H9 (cell line): ENCODE measurements at regions not wholly inside any gene's neighbourhood (a gene's known extent, or its start where the extent isn't known, plus 50 kb on each side); places are given as distances from the start of the nearest gene placed in this dataset.

Source experiments
- DNase-seq: peaks from one replicate; pipeline ENCODE4 v3.0.0-alpha.2; 2017
- H2AFZ ChIP-seq: one replicate; pipeline ENCODE4 v1.6.1; 2013; ENCODE audit warnings: mild to moderate bottlenecking, low read length, control low read depth, moderate library complexity
- H2AK5ac ChIP-seq: 2 replicates; pipeline ENCODE4 v1.6.1; 2013; ENCODE audit warnings: low read length, control low read depth, mixed read lengths; ENCODE audit not compliant: insufficient read length
- H2BK120ac ChIP-seq: one replicate; pipeline ENCODE4 v1.6.1; 2013; ENCODE audit warnings: low read depth, mild to moderate bottlenecking, low read length, control low read depth, inconsistent platforms; ENCODE audit not compliant: poor library complexity, severe bottlenecking
- H2BK12ac ChIP-seq: 2 replicates; pipeline ENCODE4 v1.6.1; 2013; ENCODE audit warnings: low read length, control low read depth, mixed read lengths, low read depth; ENCODE audit not compliant: insufficient read length
- H2BK15ac ChIP-seq: 2 replicates; pipeline ENCODE4 v1.6.1; 2013; ENCODE audit warnings: low read depth, low read length, control low read depth
- H2BK20ac ChIP-seq: one replicate; pipeline ENCODE4 v1.6.1; 2013; ENCODE audit warnings: low read depth, mild to moderate bottlenecking, low read length, control low read depth, inconsistent platforms; ENCODE audit not compliant: poor library complexity, severe bottlenecking
- H2BK5ac ChIP-seq: 2 replicates; pipeline ENCODE4 v1.6.1; 2013; ENCODE audit warnings: low read length, control low read depth, mixed read lengths; ENCODE audit not compliant: insufficient read length
- H3K14ac ChIP-seq: 2 replicates; pipeline ENCODE4 v1.6.1; 2013; ENCODE audit warnings: low read length, control low read depth; ENCODE audit not compliant: insufficient read depth
- H3K18ac ChIP-seq: 2 replicates; pipeline ENCODE4 v1.6.1; 2013; ENCODE audit warnings: low read depth, mild to moderate bottlenecking, mixed read lengths, low read length, control low read depth; ENCODE audit not compliant: insufficient read length
- H3K23ac ChIP-seq: 2 replicates; pipeline ENCODE4 v1.6.1; 2013; ENCODE audit warnings: low read length, control low read depth, mixed read lengths, low read depth; ENCODE audit not compliant: insufficient read length
- H3K23me2 ChIP-seq: 2 replicates; pipeline ENCODE4 v1.6.1; 2013; ENCODE audit warnings: low read depth, mild to moderate bottlenecking, mixed read lengths, low read length, control low read depth; ENCODE audit not compliant: insufficient read length, poor library complexity, severe bottlenecking
- H3K27ac ChIP-seq: 2 replicates; pipeline ENCODE4 v1.5.1; 2013; ENCODE audit warnings: low read length, control low read depth, mixed read lengths, low read depth; ENCODE audit not compliant: insufficient read length
- H3K27me3 ChIP-seq: 2 replicates; pipeline ENCODE4 v1.6.1; 2013; ENCODE audit warnings: low read length, control low read depth, inconsistent platforms; ENCODE audit not compliant: insufficient read depth
- H3K4ac ChIP-seq: 2 replicates; pipeline ENCODE4 v1.6.1; 2013; ENCODE audit warnings: low read depth, mild to moderate bottlenecking, control low read depth, inconsistent platforms, low read length, moderate library complexity
- H3K4me1 ChIP-seq: 2 replicates; pipeline ENCODE4 v1.6.1; 2013; ENCODE audit warnings: low read length, control low read depth, inconsistent platforms; ENCODE audit not compliant: insufficient read depth
- H3K4me2 ChIP-seq: 2 replicates; pipeline ENCODE4 v1.6.1; 2013; ENCODE audit warnings: low read length, control low read depth, mixed read lengths; ENCODE audit not compliant: insufficient read length, insufficient read depth
- H3K56ac ChIP-seq: 2 replicates; pipeline ENCODE4 v1.6.1; 2013; ENCODE audit warnings: low read depth, mild to moderate bottlenecking, mixed read lengths, low read length, control low read depth; ENCODE audit not compliant: insufficient read length
- H3K79me1 ChIP-seq: 2 replicates; pipeline ENCODE4 v1.6.1; 2013; ENCODE audit warnings: low read depth, mild to moderate bottlenecking, moderate library complexity, low read length, control low read depth, inconsistent platforms; ENCODE audit not compliant: insufficient read depth, poor library complexity, severe bottlenecking
- H3K79me2 ChIP-seq: 2 replicates; pipeline ENCODE4 v1.6.1; 2013; ENCODE audit warnings: low read length, control low read depth, inconsistent platforms; ENCODE audit not compliant: insufficient read depth
- H3K9ac ChIP-seq: 2 replicates; pipeline ENCODE4 v1.6.1; 2013; ENCODE audit warnings: low read length, control low read depth, mixed read lengths; ENCODE audit not compliant: insufficient read length; ENCODE audit errors: extremely low read depth
- H3K9me3 ChIP-seq: one replicate; pipeline ENCODE4 v1.6.1; 2013; ENCODE audit warnings: low read depth, low read length, inconsistent platforms; ENCODE audit not compliant: control insufficient read depth
- H3T11ph ChIP-seq: one replicate; pipeline ENCODE4 v1.6.1; 2013; ENCODE audit warnings: mild to moderate bottlenecking, low read length, control low read depth, inconsistent platforms
- H4K20me1 ChIP-seq: one replicate; pipeline ENCODE4 v1.6.1; 2013; ENCODE audit not compliant: control insufficient read depth, insufficient read length, insufficient read depth
- H4K5ac ChIP-seq: 2 replicates; pipeline ENCODE4 v1.6.1; 2013; ENCODE audit warnings: low read depth, mild to moderate bottlenecking, mixed read lengths, low read length, control low read depth; ENCODE audit not compliant: insufficient read length
- H4K8ac ChIP-seq: replicated peaks from 2 replicates; pipeline ENCODE4 v1.6.1; 2013; ENCODE audit warnings: low read length, control low read depth, mixed read lengths, low read depth; ENCODE audit not compliant: insufficient read length
- H4K91ac ChIP-seq: 2 replicates; pipeline ENCODE4 v1.6.1; 2013; ENCODE audit warnings: low read depth, mild to moderate bottlenecking, moderate library complexity, mixed read lengths, low read length, control low read depth; ENCODE audit not compliant: insufficient read length
- H3K27ac Mint-ChIP-seq, 3 experiments: 2 replicates in 2 of 3; 3 replicates in 1 of 3; pipeline ENCODE4 v1.8.0; 2020 to 2021; ENCODE audit warnings: mixed read lengths in 3 of 3, mild to moderate bottlenecking in 1 of 3, moderate library complexity in 1 of 3
- H3K27me3 Mint-ChIP-seq: 2 replicates; pipeline ENCODE4 v1.8.0; 2021; ENCODE audit warnings: low read depth, mild to moderate bottlenecking, moderate library complexity, mixed read lengths
- H3K36me3 Mint-ChIP-seq, 3 experiments: 2 replicates in 2 of 3; 3 replicates in 1 of 3; pipeline ENCODE4 v1.8.0; 2020 to 2021; ENCODE audit warnings: low read depth in 3 of 3, mixed read lengths in 3 of 3; ENCODE audit not compliant: insufficient read depth in 1 of 3
- H3K4me1 Mint-ChIP-seq, 2 experiments: 2 replicates each; pipeline ENCODE4 v1.8.0; 2020; ENCODE audit warnings: mixed read lengths in 2 of 2
- H3K4me3 Mint-ChIP-seq, 2 experiments: 2 replicates in 1 of 2; 3 replicates in 1 of 2; pipeline ENCODE4 v1.8.0; 2020 to 2021; ENCODE audit warnings: mild to moderate bottlenecking in 2 of 2, mixed read lengths in 2 of 2, moderate library complexity in 1 of 2
- H3K9me3 Mint-ChIP-seq, 2 experiments: 2 replicates in 1 of 2; 3 replicates in 1 of 2; pipeline ENCODE4 v1.8.0; 2020; ENCODE audit warnings: mild to moderate bottlenecking in 2 of 2, mixed read lengths in 2 of 2, moderate library complexity in 1 of 2
- WGBS: extraction: QIAGEN DNeasy Blood & Tissue Kit; methylation state at CpG from one replicate; pipeline ENCODE4 v1.1.7; 2013; ENCODE audit warnings: missing lambda C conversion rate, low lambda C conversion rate, mixed read lengths; ENCODE audit not compliant: insufficient read length; ENCODE audit errors: extremely low coverage; 5-methylcytosine and 5-hydroxymethylcytosine counted together
- TF ChIP-seq, protein P1 (sequence below): fragments of 200-600 bp; sonication (generic); conservative IDR thresholded peaks from 3 replicates; pipeline ENCODE4 v1.8.0; 2021; ENCODE audit warnings: antibody characterized with exemption, mild to moderate bottlenecking

DNA sequence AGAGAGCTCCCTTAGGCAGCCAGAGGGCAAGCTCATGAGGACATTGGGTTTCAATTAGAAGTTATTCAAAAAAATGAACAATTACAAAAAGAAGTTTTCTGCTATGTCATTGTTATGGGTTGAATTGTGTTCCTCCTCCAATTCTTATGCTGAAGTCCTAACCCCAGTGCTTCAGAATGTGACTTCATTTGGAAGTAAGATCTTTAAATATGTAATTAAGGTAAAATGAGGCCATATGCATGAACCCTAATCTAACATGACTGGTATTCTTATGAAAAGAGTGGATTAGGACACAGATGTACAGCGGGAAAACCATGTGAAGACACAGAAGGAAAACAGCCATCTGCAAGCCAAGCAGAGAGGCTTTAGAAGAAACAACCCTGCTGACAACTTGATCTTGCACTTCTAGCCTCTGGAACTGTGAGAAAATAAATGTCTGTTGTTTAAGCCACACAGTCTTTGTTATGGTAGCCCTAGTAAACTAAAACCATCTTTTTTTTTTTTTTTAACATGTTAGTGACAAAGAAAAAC lies 929.6 kb downstream of the EPHA3 start:
- no peak overlapping the region for H2BK120ac ChIP-seq
- H2BK20ac ChIP-seq = peak overlapping the region; percentile 99
- no peak overlapping the region for H3K9ac ChIP-seq
- H3K18ac ChIP-seq = no peak overlapping the region
- peaks cover 45 to 49% of the 10 kb centered on the region in 2 experiments for H3K4me1 Mint-ChIP-seq
- H3K23me2 ChIP-seq = no peaks in the 10 kb centered on the region
- no peaks in the 10 kb centered on the region for H3K27me3 ChIP-seq
- no peaks in the 10 kb centered on the region for H3K79me2 ChIP-seq
- H4K8ac ChIP-seq = no peak overlapping the region
- no peak overlapping the region for H3K4me2 ChIP-seq
- DNase-seq = no peak
- H3K27me3 Mint-ChIP-seq = no peaks in the 10 kb centered on the region
- no peak overlapping the region for H2BK5ac ChIP-seq
- H3K56ac ChIP-seq = no peak overlapping the region
- no peak overlapping the region for H2AFZ ChIP-seq
- no peak overlapping the region for H2BK12ac ChIP-seq
- H3K79me1 ChIP-seq = no peaks in the 10 kb centered on the region
- H3K9me3 ChIP-seq = no peaks in the 10 kb centered on the region
- no peak overlapping the region for H4K5ac ChIP-seq
- no peak overlapping the region for H3K27ac ChIP-seq
- WGBS = no CpG with 5 or more reads among the region's 1 CpG
- no peak overlapping the region for H3T11ph ChIP-seq
- H3K9me3 Mint-ChIP-seq = no peaks in the 10 kb centered on the region
- no peak overlapping the region for H3K14ac ChIP-seq
- H2AK5ac ChIP-seq = no peak overlapping the region
- peak overlapping the region; percentile 48; the same call in 1 of the 2 replicates for H2BK15ac ChIP-seq
- no peak overlapping the region for H3K4me3 Mint-ChIP-seq
- no peaks in the 10 kb centered on the region for H4K20me1 ChIP-seq
- peaks cover 8% of the 10 kb centered on the region; the same call in 1 of the 2 replicates for H3K4me1 ChIP-seq
- H3K23ac ChIP-seq = no peak overlapping the region
- H4K91ac ChIP-seq = no peak overlapping the region
- H3K36me3 Mint-ChIP-seq = no peaks in the 10 kb centered on the region; a peak in 1 of 7 replicates
- TF ChIP-seq, protein P1, sequence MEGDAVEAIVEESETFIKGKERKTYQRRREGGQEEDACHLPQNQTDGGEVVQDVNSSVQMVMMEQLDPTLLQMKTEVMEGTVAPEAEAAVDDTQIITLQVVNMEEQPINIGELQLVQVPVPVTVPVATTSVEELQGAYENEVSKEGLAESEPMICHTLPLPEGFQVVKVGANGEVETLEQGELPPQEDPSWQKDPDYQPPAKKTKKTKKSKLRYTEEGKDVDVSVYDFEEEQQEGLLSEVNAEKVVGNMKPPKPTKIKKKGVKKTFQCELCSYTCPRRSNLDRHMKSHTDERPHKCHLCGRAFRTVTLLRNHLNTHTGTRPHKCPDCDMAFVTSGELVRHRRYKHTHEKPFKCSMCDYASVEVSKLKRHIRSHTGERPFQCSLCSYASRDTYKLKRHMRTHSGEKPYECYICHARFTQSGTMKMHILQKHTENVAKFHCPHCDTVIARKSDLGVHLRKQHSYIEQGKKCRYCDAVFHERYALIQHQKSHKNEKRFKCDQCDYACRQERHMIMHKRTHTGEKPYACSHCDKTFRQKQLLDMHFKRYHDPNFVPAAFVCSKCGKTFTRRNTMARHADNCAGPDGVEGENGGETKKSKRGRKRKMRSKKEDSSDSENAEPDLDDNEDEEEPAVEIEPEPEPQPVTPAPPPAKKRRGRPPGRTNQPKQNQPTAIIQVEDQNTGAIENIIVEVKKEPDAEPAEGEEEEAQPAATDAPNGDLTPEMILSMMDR = no peak
- peak overlapping the region; percentile 18 to 90 (median 36); a peak in 6 of 7 replicates for H3K27ac Mint-ChIP-seq
- H3K4ac ChIP-seq = no peak overlapping the region
